HG03342 (cell line): ENCODE measurements at regions not wholly inside any gene's neighbourhood (a gene's known extent, or its start where the extent isn't known, plus 50 kb on each side); places are given as distances from the start of the nearest gene placed in this dataset.
"Not testable (repeated sequence)": the region's sequence is repeated elsewhere in the genome, so short reads cannot be mapped to it uniquely, and the experiment has no call there.

Source experiments
- ATAC-seq: cut with Tn5 transposase; IDR thresholded peaks from one replicate; pipeline ENCODE4 v1.9.1; 2021; ENCODE audit warnings: mild to moderate bottlenecking, moderate library complexity; ENCODE audit not compliant: unreplicated experiment

GRCh38 chr20:41690702-41691101 lies 72.5 kb upstream of the CHD6 start:
- no peak for ATAC-seq

DNA sequence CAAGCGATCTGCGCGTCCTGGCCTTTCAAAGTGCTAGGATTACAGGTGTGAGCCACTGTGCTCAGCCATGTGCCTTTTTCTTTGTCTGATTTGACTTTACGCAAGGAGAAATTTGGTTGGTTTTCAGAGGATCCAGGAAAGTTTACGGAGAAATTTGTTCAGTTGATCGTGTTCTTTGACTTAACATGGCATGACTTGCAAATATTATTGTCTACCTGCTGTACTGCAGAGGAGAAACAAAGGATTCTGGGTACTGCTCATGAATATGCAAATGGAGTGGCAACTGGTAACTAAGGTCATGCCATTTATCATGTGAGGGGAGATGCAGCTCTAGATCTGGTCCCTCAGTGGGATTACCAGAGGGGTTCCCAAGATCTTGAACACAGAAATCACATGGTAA lies 68.8 kb upstream of the CHD6 start:
- ATAC-seq = no peak

DNA sequence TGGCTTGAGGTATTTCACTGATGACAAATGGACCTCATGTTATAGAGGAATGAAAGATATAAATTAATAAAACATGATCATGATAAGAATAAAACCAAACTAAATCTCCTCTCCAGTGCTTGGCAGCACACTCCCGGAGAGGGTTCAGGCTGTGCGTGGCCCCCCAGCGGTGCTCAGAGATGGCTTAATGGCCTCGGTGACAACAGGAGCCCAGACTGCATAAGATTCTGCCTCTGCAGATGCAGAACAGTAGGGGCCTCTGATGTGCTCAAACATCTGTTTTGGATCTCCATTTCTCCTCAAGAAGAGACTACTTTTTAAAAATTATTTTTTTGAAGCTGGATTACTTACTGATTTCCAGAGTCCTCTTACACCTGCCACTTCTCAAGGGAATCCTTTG lies 67.0 kb upstream of the CHD6 start:
- not testable (repeated sequence) for ATAC-seq

DNA sequence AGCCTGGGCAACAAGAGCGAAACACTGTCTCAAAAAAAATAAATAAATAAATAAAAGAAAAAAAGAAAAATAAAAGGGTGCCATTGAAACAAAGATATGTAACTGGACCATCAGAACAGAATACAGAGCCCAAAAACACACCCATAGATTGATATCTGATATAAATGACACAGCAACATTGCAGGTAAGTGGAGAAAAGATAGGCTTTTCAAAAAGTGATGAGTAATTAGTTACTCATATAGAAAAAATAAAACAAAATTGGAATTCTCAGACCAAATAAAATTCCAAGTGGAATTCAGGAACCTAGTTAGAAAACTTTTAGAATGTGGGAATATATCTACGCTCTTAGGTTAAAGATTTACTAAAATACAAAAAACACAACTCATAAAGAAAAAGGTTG lies 60.6 kb upstream of the CHD6 start:
- no peak for ATAC-seq

GRCh38 chr20:41672282-41672681 lies 54.1 kb upstream of the CHD6 start:
- no peak for ATAC-seq

- ATAC-seq = no peak
These were observed 53.0 kb upstream of the CHD6 start for GRCh38 chr20:41671143-41671542.

- ATAC-seq = no peak
These were observed 52.5 kb upstream of the CHD6 start for GRCh38 chr20:41670631-41671030.

GRCh38 chr20:41669708-41670263 lies 51.6 kb upstream of the CHD6 start:
- ATAC-seq = no peak

- no peak for ATAC-seq
These were observed 50.0 kb upstream of the CHD6 start for GRCh38 chr20:41668057-41668749.
